Keratinocyte (primary cell): ENCODE measurements at regions not wholly inside any gene's neighbourhood (a gene's known extent, or its start where the extent isn't known, plus 50 kb on each side); places are given as distances from the start of the nearest gene placed in this dataset.

ENCODE experiments used
- DNase-seq: peaks from one replicate; pipeline ENCODE4 v3.0.0-alpha.2; 2011; ENCODE audit warnings: low read depth, missing footprints, low spot score
- FAIRE-seq: peaks from 2 replicates; lab custom pipeline; 2011; peaks lifted over from hg19 to GRCh38; lab: Jason Lieb, UNC
- H2AFZ ChIP-seq: 2 replicates; pipeline ENCODE4 v1.6.0; 2012; ENCODE audit warnings: low read length, control low read depth, inconsistent platforms; ENCODE audit not compliant: control insufficient read depth
- H3K27ac ChIP-seq: 2 replicates; pipeline ENCODE4 v1.5.1; 2011; ENCODE audit warnings: low read length; ENCODE audit not compliant: control insufficient read depth, insufficient read depth
- H3K27me3 ChIP-seq: 3 replicates; pipeline ENCODE4 v1.6.0; 2011; ENCODE audit warnings: low read length; ENCODE audit not compliant: control insufficient read depth, insufficient read depth; ENCODE audit errors: extremely low read depth
- H3K36me3 ChIP-seq, 2 experiments: 2 replicates in 1 of 2; 3 replicates in 1 of 2; pipeline ENCODE4 v1.5.1; 2011; ENCODE audit warnings: low read length in 2 of 2, mild to moderate bottlenecking in 1 of 2; ENCODE audit not compliant: control insufficient read depth in 2 of 2, insufficient read depth in 2 of 2; ENCODE audit errors: extremely low read depth in 1 of 2
- H3K4me1 ChIP-seq: 3 replicates; pipeline ENCODE4 v1.5.1; 2011; ENCODE audit warnings: low read length; ENCODE audit not compliant: control insufficient read depth, insufficient read depth; ENCODE audit errors: extremely low read depth
- H3K4me2 ChIP-seq: 3 replicates; pipeline ENCODE4 v1.6.0; 2011; ENCODE audit warnings: low read depth, low read length; ENCODE audit not compliant: control insufficient read depth, insufficient read depth; ENCODE audit errors: extremely low read depth
- H3K4me3 ChIP-seq, 3 experiments: fragments of 200-600 bp in 1 of 3; sonication (generic) in 1 of 3; 2 replicates in 2 of 3; 3 replicates in 1 of 3; pipeline ENCODE4 v1.5.1; 2011 to 2016; ENCODE audit warnings: low read length in 3 of 3, mild to moderate bottlenecking in 3 of 3, control low read depth in 2 of 3, inconsistent platforms in 1 of 3, low read depth in 1 of 3, mixed read lengths in 1 of 3, mixed run types in 1 of 3, moderate library complexity in 1 of 3; ENCODE audit not compliant: control insufficient read depth in 2 of 3, insufficient read depth in 2 of 3; ENCODE audit errors: extremely low read depth in 1 of 3
- H3K79me2 ChIP-seq: 2 replicates; pipeline ENCODE4 v1.6.0; 2012; ENCODE audit warnings: low read length; ENCODE audit not compliant: control insufficient read depth, insufficient read depth
- H3K9ac ChIP-seq: 3 replicates; pipeline ENCODE4 v1.6.0; 2011; ENCODE audit warnings: low read length; ENCODE audit not compliant: control insufficient read depth, insufficient read depth; ENCODE audit errors: extremely low read depth
- H3K9me1 ChIP-seq: 3 replicates; pipeline ENCODE4 v1.6.0; 2011; ENCODE audit warnings: low read length; ENCODE audit not compliant: control insufficient read depth, insufficient read depth; ENCODE audit errors: extremely low read depth
- H3K9me3 ChIP-seq: 2 replicates; pipeline ENCODE4 v1.5.1; 2012; ENCODE audit warnings: low read depth, low read length; ENCODE audit not compliant: control insufficient read depth
- H4K20me1 ChIP-seq: 3 replicates; pipeline ENCODE4 v1.6.0; 2011; ENCODE audit warnings: low read length; ENCODE audit not compliant: control insufficient read depth, insufficient read depth; ENCODE audit errors: extremely low read depth
- EZH2 ChIP-seq: IDR thresholded peaks from one replicate; pipeline ENCODE4 v1.6.1; 2012; ENCODE audit warnings: inconsistent platforms, mild to moderate bottlenecking, low read length, moderate library complexity
- dilution Hi-C: fragments of 300-500 bp; cut with MboI; formaldehyde crosslinking; loops from one replicate; pipeline ENCODE4 v1.7.0; 2020; ENCODE audit warnings: low sequenced_read_pairs; ENCODE audit not compliant: extremely low pct_ligation_motif_present
- TF ChIP-seq, protein P1 (sequence below), 3 experiments: IDR thresholded peaks in 1 of 3; conservative IDR thresholded peaks in 1 of 3; optimal IDR thresholded peaks in 1 of 3; 2 replicates in 2 of 3; 3 replicates in 1 of 3; pipeline versions ENCODE3 to v1.5.1; 2011; ENCODE audit warnings: low read length in 3 of 3, mild to moderate bottlenecking in 3 of 3, moderate library complexity in 2 of 3, control low read depth in 1 of 3, inconsistent platforms in 1 of 3; ENCODE audit not compliant: insufficient read depth in 2 of 3; ENCODE audit errors: extremely low read depth in 1 of 3

DNA sequence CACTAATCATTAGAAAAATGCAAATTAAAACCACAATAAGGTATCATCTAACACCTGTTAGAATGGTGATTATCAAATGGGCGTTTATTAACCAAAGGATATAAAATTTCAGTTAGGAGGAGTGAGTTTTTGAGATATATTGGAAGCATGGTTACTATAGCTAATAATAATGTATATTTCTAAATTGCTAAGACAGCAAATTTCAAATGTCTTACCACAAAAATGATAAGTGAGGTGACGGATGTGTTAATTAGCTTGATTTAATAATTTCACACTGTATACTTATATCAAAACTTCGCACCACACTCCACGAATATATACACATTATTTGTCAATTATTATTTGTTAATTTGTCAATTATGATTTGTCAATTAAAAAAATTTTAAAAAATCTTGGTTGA is 227.2 kb upstream of the DDX18 start:
- Histone ChIP-seq H3K9me1 (no peaks in the 10 kb centered on the region), H3K4me3 (no peak overlapping the region), H3K4me1 (no peaks in the 10 kb centered on the region), H3K27ac (no peak overlapping the region), H3K9ac (no peak overlapping the region), H3K79me2 (no peaks in the 10 kb centered on the region), H3K36me3 (no peaks in the 10 kb centered on the region), H3K9me3 (no peaks in the 10 kb centered on the region), H4K20me1 (no peaks in the 10 kb centered on the region), H3K4me2 (no peak overlapping the region), H2AFZ (no peak overlapping the region), H3K27me3 (no peaks in the 10 kb centered on the region)
- FAIRE-seq (no peak), DNase-seq (no peak)
- TF ChIP-seq, protein P1, sequence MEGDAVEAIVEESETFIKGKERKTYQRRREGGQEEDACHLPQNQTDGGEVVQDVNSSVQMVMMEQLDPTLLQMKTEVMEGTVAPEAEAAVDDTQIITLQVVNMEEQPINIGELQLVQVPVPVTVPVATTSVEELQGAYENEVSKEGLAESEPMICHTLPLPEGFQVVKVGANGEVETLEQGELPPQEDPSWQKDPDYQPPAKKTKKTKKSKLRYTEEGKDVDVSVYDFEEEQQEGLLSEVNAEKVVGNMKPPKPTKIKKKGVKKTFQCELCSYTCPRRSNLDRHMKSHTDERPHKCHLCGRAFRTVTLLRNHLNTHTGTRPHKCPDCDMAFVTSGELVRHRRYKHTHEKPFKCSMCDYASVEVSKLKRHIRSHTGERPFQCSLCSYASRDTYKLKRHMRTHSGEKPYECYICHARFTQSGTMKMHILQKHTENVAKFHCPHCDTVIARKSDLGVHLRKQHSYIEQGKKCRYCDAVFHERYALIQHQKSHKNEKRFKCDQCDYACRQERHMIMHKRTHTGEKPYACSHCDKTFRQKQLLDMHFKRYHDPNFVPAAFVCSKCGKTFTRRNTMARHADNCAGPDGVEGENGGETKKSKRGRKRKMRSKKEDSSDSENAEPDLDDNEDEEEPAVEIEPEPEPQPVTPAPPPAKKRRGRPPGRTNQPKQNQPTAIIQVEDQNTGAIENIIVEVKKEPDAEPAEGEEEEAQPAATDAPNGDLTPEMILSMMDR (optimal IDR thresholded peaks at IDR 0.05 in 1 of 3, IDR thresholded peaks at IDR 0.05 in 1 of 3, conservative IDR thresholded peaks at IDR 0.05 in 1 of 3; ENCODE audit: extremely low read depth in 1 of 3, insufficient read depth in 2 of 3, low read length in 3 of 3), result no peak
- TF ChIP-seq EZH2, result no peak
- dilution Hi-C loops, result no loop called here

GRCh38 chr2:117603060-117603459 is 211.4 kb upstream of the DDX18 start:
- no peak overlapping the region for H3K4me2 ChIP-seq
- H2AFZ ChIP-seq, result no peak overlapping the region
- no peak overlapping the region for H3K27ac ChIP-seq
- H4K20me1 ChIP-seq, result no peaks in the 10 kb centered on the region
- no peak overlapping the region for H3K9ac ChIP-seq
- no peaks in the 10 kb centered on the region for H3K9me1 ChIP-seq
- H3K4me1 ChIP-seq, result no peaks in the 10 kb centered on the region
- H3K9me3 ChIP-seq, result no peaks in the 10 kb centered on the region
- TF ChIP-seq, protein P1 (optimal IDR thresholded peaks at IDR 0.05 in 1 of 3, IDR thresholded peaks at IDR 0.05 in 1 of 3, conservative IDR thresholded peaks at IDR 0.05 in 1 of 3; ENCODE audit: extremely low read depth in 1 of 3, insufficient read depth in 2 of 3, low read length in 3 of 3), result no peak
- TF ChIP-seq EZH2, result no peak
- no peaks in the 10 kb centered on the region for H3K79me2 ChIP-seq
- no peaks in the 10 kb centered on the region for H3K27me3 ChIP-seq
- DNase-seq (no peak), FAIRE-seq (no peak)
- H3K4me3 ChIP-seq, result no peak overlapping the region
- dilution Hi-C loops, result no loop called here
- no peaks in the 10 kb centered on the region for H3K36me3 ChIP-seq
